ENCODE measurements at regions not wholly inside any gene's neighbourhood (a gene's known extent, or its start where the extent isn't known, plus 50 kb on each side); places are given as distances from the start of the nearest gene placed in this dataset.

- CTCF ChIA-PET: no interaction called here
- ATAC-seq: no peak
- no peak overlapping the region for H3K4me3 Mint-ChIP-seq
- H3K27ac Mint-ChIP-seq: no peak overlapping the region
- DNase-seq: no peak
- POLR2A ChIA-PET: no interaction called here
- no peaks in the 10 kb centered on the region for H3K9me3 Mint-ChIP-seq
- H3K36me3 Mint-ChIP-seq (ENCODE audit: low read depth): no peaks in the 10 kb centered on the region
- intact Hi-C loops (cut with micrococcal nuclease): no loop called here
- H3K27me3 Mint-ChIP-seq: peaks cover 9% of the 10 kb centered on the region
- TF ChIP-seq CTCF (IDR thresholded peaks at IDR 0.05): no peak
- no peaks in the 10 kb centered on the region for H3K4me1 Mint-ChIP-seq (ENCODE audit: low read depth)
These were observed 103.8 kb upstream of the OSR1 start for GRCh38 chr2:19462256-19462645.

GRCh38 chr2:19461504-19462255, 103.3 kb upstream of the OSR1 start:
- DNase-seq: no peak
- intact Hi-C loops (cut with micrococcal nuclease): no loop called here
- TF ChIP-seq CTCF (IDR thresholded peaks at IDR 0.05): no peak
- H3K27me3 Mint-ChIP-seq: peaks cover 9% of the 10 kb centered on the region
- ChIA-PET CTCF (interaction anchor here (0.6 kb wide), 1 partner anchor 31 kb away, joined by 3 read pairs; no protein-coding TSS in a partner anchor), POLR2A (no interaction called here)
- no peaks in the 10 kb centered on the region for H3K9me3 Mint-ChIP-seq
- no peak for ATAC-seq
- no peak overlapping the region for H3K4me3 Mint-ChIP-seq
- no peaks in the 10 kb centered on the region for H3K4me1 Mint-ChIP-seq (ENCODE audit: low read depth)
- H3K36me3 Mint-ChIP-seq (ENCODE audit: low read depth): no peaks in the 10 kb centered on the region
- H3K27ac Mint-ChIP-seq: no peak overlapping the region

- ATAC-seq (no peak), DNase-seq (no peak)
- Mint-ChIP-seq H3K27ac (no peak overlapping the region), H3K9me3 (no peaks in the 10 kb centered on the region), H3K27me3 (peaks cover 9% of the 10 kb centered on the region), H3K36me3 (ENCODE audit: low read depth) (no peaks in the 10 kb centered on the region), H3K4me3 (no peak overlapping the region), H3K4me1 (ENCODE audit: low read depth) (no peaks in the 10 kb centered on the region)
- intact Hi-C loops (cut with micrococcal nuclease): no loop called here
- ChIA-PET POLR2A (no interaction called here), CTCF (no interaction called here)
- no peak for TF ChIP-seq CTCF (IDR thresholded peaks at IDR 0.05)
These were observed 102.3 kb upstream of the OSR1 start for GRCh38 chr2:19460761-19461160.

- Mint-ChIP-seq H3K4me3 (no peak overlapping the region), H3K36me3 (ENCODE audit: low read depth) (no peaks in the 10 kb centered on the region), H3K4me1 (ENCODE audit: low read depth) (no peaks in the 10 kb centered on the region), H3K9me3 (peaks cover 3% of the 10 kb centered on the region), H3K27ac (no peak overlapping the region), H3K27me3 (peaks cover 11% of the 10 kb centered on the region)
- no peak for DNase-seq
- TF ChIP-seq CTCF (IDR thresholded peaks at IDR 0.05): no peak
- ChIA-PET POLR2A (interaction anchor here (1.1 kb wide), 1 partner anchor 15 kb away, joined by 3 read pairs; no protein-coding TSS in a partner anchor), CTCF (no interaction called here)
- intact Hi-C loops (cut with micrococcal nuclease): no loop called here
- ATAC-seq: no peak
These were observed 100.1 kb upstream of the OSR1 start for GRCh38 chr2:19458427-19459003.

- H3K27me3 Mint-ChIP-seq: peaks cover 7% of the 10 kb centered on the region
- POLR2A ChIA-PET: no interaction called here
- H3K27ac Mint-ChIP-seq: no peak overlapping the region
- intact Hi-C loops (cut with micrococcal nuclease): no loop called here
- DNase-seq (no peak), ATAC-seq (no peak)
- H3K4me1 Mint-ChIP-seq (ENCODE audit: low read depth): no peaks in the 10 kb centered on the region
- no peaks in the 10 kb centered on the region for H3K36me3 Mint-ChIP-seq (ENCODE audit: low read depth)
- CTCF ChIA-PET: no interaction called here
- no peak overlapping the region for H3K4me3 Mint-ChIP-seq
- no peak for TF ChIP-seq CTCF (IDR thresholded peaks at IDR 0.05)
- H3K9me3 Mint-ChIP-seq: peaks cover 3% of the 10 kb centered on the region
These were observed 99.4 kb upstream of the OSR1 start for GRCh38 chr2:19457809-19458208.
